ENCODE measurements at regions not wholly inside any gene's neighbourhood (a gene's known extent, or its start where the extent isn't known, plus 50 kb on each side); places are given as distances from the start of the nearest gene placed in this dataset.

- peaks cover 3% of the 10 kb centered on the region; the same call in 1 of the 2 replicates for H3K9me3 ChIP-seq (ENCODE audit: insufficient read depth, low read depth, low read length)
- no peaks in the 10 kb centered on the region for H3K4me1 ChIP-seq (ENCODE audit: insufficient read depth, low read length, poor library complexity, severe bottlenecking)
- TF ChIP-seq EZH2phosphoT487 (IDR thresholded peaks at IDR 0.05; ENCODE audit: borderline replicate concordance) = no peak
- TF ChIP-seq, protein P1, sequence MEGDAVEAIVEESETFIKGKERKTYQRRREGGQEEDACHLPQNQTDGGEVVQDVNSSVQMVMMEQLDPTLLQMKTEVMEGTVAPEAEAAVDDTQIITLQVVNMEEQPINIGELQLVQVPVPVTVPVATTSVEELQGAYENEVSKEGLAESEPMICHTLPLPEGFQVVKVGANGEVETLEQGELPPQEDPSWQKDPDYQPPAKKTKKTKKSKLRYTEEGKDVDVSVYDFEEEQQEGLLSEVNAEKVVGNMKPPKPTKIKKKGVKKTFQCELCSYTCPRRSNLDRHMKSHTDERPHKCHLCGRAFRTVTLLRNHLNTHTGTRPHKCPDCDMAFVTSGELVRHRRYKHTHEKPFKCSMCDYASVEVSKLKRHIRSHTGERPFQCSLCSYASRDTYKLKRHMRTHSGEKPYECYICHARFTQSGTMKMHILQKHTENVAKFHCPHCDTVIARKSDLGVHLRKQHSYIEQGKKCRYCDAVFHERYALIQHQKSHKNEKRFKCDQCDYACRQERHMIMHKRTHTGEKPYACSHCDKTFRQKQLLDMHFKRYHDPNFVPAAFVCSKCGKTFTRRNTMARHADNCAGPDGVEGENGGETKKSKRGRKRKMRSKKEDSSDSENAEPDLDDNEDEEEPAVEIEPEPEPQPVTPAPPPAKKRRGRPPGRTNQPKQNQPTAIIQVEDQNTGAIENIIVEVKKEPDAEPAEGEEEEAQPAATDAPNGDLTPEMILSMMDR (conservative IDR thresholded peaks at IDR 0.05; ENCODE audit: low read length) = no peak
- no peak overlapping the region for H3K4me3 ChIP-seq (ENCODE audit: low read length, poor library complexity, severe bottlenecking)
- H3K4me2 ChIP-seq (ENCODE audit: low read depth, low read length, poor library complexity, severe bottlenecking) = no peak overlapping the region
- no peaks in the 10 kb centered on the region for H3K36me3 ChIP-seq (ENCODE audit: insufficient read depth, low read length)
- H3K27me3 ChIP-seq (ENCODE audit: insufficient read depth, low read length, poor library complexity, severe bottlenecking) = no peaks in the 10 kb centered on the region
- no peaks in the 10 kb centered on the region for H3F3A ChIP-seq (ENCODE audit: low read depth)
- no peak overlapping the region for H3K9ac ChIP-seq (ENCODE audit: low read depth, low read length, poor library complexity, severe bottlenecking)
- no peak overlapping the region for H2AFZ ChIP-seq (ENCODE audit: low read length)
- H4K20me1 ChIP-seq (ENCODE audit: insufficient read depth, low read length, poor library complexity, severe bottlenecking) = no peaks in the 10 kb centered on the region
- H3K79me2 ChIP-seq (ENCODE audit: insufficient read depth, low read length) = no peaks in the 10 kb centered on the region
- H3K9me2 ChIP-seq (replicated peaks; ENCODE audit: low read depth, low read length) = no peaks in the 10 kb centered on the region
These were observed 237.3 kb downstream of the DCDC2C start for GRCh38 chr2:3940661-3941060.

DNA sequence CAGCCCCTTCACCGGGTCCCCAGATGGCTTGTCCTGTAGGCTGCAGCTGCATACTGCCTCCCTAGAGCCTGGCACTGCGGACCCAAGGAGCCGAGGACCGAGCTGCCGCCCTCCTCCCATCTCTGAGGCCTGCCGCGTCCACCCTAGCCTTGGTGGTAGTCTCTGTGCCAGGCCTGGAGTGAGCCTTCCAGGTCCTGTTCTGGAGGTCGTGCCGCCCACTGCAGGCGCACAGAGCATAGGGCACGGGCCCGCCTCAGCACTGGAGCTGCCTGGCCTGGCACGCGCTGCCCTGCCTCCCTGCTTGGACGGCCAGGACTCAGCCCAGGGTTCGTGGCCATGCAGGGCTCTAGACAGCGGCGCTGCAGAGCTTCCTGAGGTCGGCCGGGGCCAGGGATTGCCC is 239.5 kb downstream of the DCDC2C start:
- H3F3A ChIP-seq (ENCODE audit: low read depth) = no peaks in the 10 kb centered on the region

GRCh38 chr2:3944071-3944470 is 240.7 kb downstream of the DCDC2C start:
- H3K36me3 ChIP-seq (ENCODE audit: insufficient read depth, low read length) = no peaks in the 10 kb centered on the region
- no peaks in the 10 kb centered on the region for H3K27me3 ChIP-seq (ENCODE audit: insufficient read depth, low read length, poor library complexity, severe bottlenecking)
- no peak overlapping the region for H2AFZ ChIP-seq (ENCODE audit: low read length)
- H3K9ac ChIP-seq (ENCODE audit: low read depth, low read length, poor library complexity, severe bottlenecking) = no peak overlapping the region
- H3F3A ChIP-seq (ENCODE audit: low read depth) = no peaks in the 10 kb centered on the region
- no peak overlapping the region for H3K4me3 ChIP-seq (ENCODE audit: low read length, poor library complexity, severe bottlenecking)
- H3K4me2 ChIP-seq (ENCODE audit: low read depth, low read length, poor library complexity, severe bottlenecking) = no peak overlapping the region
- no peaks in the 10 kb centered on the region for H4K20me1 ChIP-seq (ENCODE audit: insufficient read depth, low read length, poor library complexity, severe bottlenecking)
- TF ChIP-seq, protein P1 (conservative IDR thresholded peaks at IDR 0.05; ENCODE audit: low read length) = no peak
- TF ChIP-seq EZH2phosphoT487 (IDR thresholded peaks at IDR 0.05; ENCODE audit: borderline replicate concordance) = no peak
- no peaks in the 10 kb centered on the region for H3K9me2 ChIP-seq (replicated peaks; ENCODE audit: low read depth, low read length)
- H3K4me1 ChIP-seq (ENCODE audit: insufficient read depth, low read length, poor library complexity, severe bottlenecking) = no peaks in the 10 kb centered on the region
- H3K79me2 ChIP-seq (ENCODE audit: insufficient read depth, low read length) = no peaks in the 10 kb centered on the region
- H3K9me3 ChIP-seq (ENCODE audit: insufficient read depth, low read depth, low read length) = peaks cover 3% of the 10 kb centered on the region; the same call in 1 of the 2 replicates

More for the DNA sequence above, 239.5 kb downstream of the DCDC2C start:
- Histone ChIP-seq H3K4me3 (ENCODE audit: low read length, poor library complexity, severe bottlenecking) (no peak overlapping the region), H3K9ac (ENCODE audit: low read depth, low read length, poor library complexity, severe bottlenecking) (no peak overlapping the region), H3K79me2 (ENCODE audit: insufficient read depth, low read length) (no peaks in the 10 kb centered on the region), H3K4me1 (ENCODE audit: insufficient read depth, low read length, poor library complexity, severe bottlenecking) (no peaks in the 10 kb centered on the region), H3K36me3 (ENCODE audit: insufficient read depth, low read length) (no peaks in the 10 kb centered on the region), H3K9me2 (replicated peaks; ENCODE audit: low read depth, low read length) (no peaks in the 10 kb centered on the region), H3K4me2 (ENCODE audit: low read depth, low read length, poor library complexity, severe bottlenecking) (no peak overlapping the region), H3K27me3 (ENCODE audit: insufficient read depth, low read length, poor library complexity, severe bottlenecking) (no peaks in the 10 kb centered on the region), H2AFZ (ENCODE audit: low read length) (no peak overlapping the region), H4K20me1 (ENCODE audit: insufficient read depth, low read length, poor library complexity, severe bottlenecking) (no peaks in the 10 kb centered on the region), H3K9me3 (ENCODE audit: insufficient read depth, low read depth, low read length) (peaks cover 3% of the 10 kb centered on the region; the same call in 1 of the 2 replicates)
- no peak for TF ChIP-seq EZH2phosphoT487 (IDR thresholded peaks at IDR 0.05; ENCODE audit: borderline replicate concordance)
- TF ChIP-seq, protein P1 (conservative IDR thresholded peaks at IDR 0.05; ENCODE audit: low read length) = no peak
